ENCODE measurements at regions not wholly inside any gene's neighbourhood (a gene's known extent, or its start where the extent isn't known, plus 50 kb on each side); places are given as distances from the start of the nearest gene placed in this dataset.

DNA sequence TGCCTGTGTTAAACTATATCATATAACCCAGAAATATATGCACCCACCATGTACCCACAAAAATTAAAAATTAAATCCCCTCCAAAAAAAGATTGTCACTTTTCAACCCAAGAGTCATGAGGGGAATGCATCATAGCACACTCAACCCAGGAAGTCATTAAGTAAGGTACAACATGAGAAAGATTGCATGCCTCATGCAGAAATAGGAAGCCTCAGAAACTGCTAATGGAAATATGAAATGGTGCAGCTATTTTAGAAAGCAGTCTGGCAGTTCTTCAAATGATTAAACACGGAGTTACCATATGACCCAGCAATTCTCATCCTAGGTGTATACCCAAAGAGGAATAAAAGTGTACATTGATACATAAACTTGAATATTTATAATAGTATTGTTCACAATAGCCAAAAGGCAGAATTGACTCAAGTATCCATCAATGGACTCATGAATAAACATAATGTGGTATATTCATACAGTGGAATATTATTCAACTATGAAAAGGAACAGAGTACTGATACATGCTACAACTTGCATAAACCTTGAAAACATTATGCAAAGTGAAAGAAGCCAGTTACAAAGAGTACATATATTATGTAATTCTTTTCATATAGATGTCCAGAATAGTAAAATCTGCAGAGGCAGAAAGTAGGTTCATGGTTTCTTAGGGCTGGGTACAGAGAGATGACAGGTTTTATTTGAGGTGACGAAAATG lies 70.4 kb downstream of the TMEM100 start:
- TF ChIP-seq, protein P1, sequence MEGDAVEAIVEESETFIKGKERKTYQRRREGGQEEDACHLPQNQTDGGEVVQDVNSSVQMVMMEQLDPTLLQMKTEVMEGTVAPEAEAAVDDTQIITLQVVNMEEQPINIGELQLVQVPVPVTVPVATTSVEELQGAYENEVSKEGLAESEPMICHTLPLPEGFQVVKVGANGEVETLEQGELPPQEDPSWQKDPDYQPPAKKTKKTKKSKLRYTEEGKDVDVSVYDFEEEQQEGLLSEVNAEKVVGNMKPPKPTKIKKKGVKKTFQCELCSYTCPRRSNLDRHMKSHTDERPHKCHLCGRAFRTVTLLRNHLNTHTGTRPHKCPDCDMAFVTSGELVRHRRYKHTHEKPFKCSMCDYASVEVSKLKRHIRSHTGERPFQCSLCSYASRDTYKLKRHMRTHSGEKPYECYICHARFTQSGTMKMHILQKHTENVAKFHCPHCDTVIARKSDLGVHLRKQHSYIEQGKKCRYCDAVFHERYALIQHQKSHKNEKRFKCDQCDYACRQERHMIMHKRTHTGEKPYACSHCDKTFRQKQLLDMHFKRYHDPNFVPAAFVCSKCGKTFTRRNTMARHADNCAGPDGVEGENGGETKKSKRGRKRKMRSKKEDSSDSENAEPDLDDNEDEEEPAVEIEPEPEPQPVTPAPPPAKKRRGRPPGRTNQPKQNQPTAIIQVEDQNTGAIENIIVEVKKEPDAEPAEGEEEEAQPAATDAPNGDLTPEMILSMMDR (IDR thresholded peaks at IDR 0.05; ENCODE audit: unreplicated experiment) = no peak
- no peak for DNase-seq
- Mint-ChIP-seq H3K9me3 (ENCODE audit: low read depth, unreplicated experiment) (no peaks in the 10 kb centered on the region), H3K36me3 (ENCODE audit: insufficient read depth, unreplicated experiment) (no peaks in the 10 kb centered on the region), H3K27ac (ENCODE audit: unreplicated experiment) (no peak overlapping the region), H3K4me1 (ENCODE audit: low read depth, unreplicated experiment) (no peaks in the 10 kb centered on the region), H3K27me3 (ENCODE audit: unreplicated experiment) (peaks cover 47% of the 10 kb centered on the region), H3K4me3 (ENCODE audit: low read depth, unreplicated experiment) (no peak overlapping the region)
- no TSS peak for BruUV-seq (replicated peaks)
- intact Hi-C loops (cut with micrococcal nuclease; ENCODE audit: unreplicated experiment) = no loop called here
- CTCF ChIA-PET = no interaction called here

DNA sequence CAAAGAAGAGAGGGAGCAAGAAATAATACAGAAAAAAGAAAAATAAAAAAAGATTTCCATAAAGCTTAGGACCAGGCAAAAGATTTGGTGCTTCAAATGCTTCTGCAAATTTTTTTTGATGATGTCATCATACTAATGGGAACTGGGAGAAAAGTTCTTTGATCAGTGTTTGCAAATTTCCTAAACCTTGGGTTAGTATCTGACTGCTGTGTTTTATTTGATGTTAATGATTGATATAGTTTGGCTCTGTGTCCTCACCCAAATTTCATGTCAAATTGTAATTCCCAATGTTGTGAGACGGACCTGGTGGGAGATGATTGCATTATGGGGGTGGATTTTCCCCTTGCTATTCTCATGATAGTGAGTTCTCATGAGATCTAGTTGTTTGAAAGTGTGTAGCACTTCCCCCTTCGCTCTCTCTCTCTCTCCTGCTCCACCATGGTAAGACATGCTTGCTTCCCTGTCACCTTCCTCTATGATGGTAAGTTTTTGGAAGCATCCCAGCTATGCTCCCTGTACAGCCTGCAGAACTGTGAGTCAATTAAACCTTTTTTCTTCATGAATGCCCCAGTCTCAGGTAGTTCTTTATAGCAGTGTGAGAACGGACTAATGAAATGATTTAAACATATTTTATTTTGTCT lies 72.6 kb downstream of the TMEM100 start:
- CTCF ChIA-PET = no interaction called here
- TF ChIP-seq, protein P1 (IDR thresholded peaks at IDR 0.05; ENCODE audit: unreplicated experiment) = no peak
- Mint-ChIP-seq H3K4me1 (ENCODE audit: low read depth, unreplicated experiment) (no peaks in the 10 kb centered on the region), H3K27ac (ENCODE audit: unreplicated experiment) (no peak overlapping the region), H3K27me3 (ENCODE audit: unreplicated experiment) (peaks cover 49% of the 10 kb centered on the region), H3K9me3 (ENCODE audit: low read depth, unreplicated experiment) (no peaks in the 10 kb centered on the region), H3K36me3 (ENCODE audit: insufficient read depth, unreplicated experiment) (no peaks in the 10 kb centered on the region), H3K4me3 (ENCODE audit: low read depth, unreplicated experiment) (no peak overlapping the region)
- BruUV-seq (replicated peaks) = no TSS peak
- DNase-seq = no peak
- intact Hi-C loops (cut with micrococcal nuclease; ENCODE audit: unreplicated experiment) = no loop called here

DNA sequence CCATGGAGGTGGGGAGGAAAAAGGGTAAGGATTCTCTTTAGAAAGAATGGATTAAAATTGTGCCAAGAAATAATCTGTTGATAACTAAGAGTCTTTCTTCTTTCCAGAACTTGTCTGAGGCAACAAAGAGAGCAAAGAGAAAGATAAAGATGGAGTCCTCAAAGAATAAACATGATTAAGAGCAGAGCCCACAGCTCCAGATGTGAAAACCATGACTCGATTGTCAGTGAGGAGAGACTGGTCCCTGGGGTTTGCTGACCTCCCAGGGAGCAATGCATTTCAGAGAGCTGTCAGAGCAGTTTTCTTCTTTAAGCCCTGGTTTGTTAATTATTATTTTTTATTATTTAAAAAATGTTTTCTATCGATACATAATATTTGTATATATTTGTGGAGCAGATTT lies 74.6 kb downstream of the TMEM100 start:
- intact Hi-C loops (cut with micrococcal nuclease; ENCODE audit: unreplicated experiment) = no loop called here
- BruUV-seq (replicated peaks) = no TSS peak
- Mint-ChIP-seq H3K4me1 (ENCODE audit: low read depth, unreplicated experiment) (peaks cover 4% of the 10 kb centered on the region), H3K36me3 (ENCODE audit: insufficient read depth, unreplicated experiment) (no peaks in the 10 kb centered on the region), H3K9me3 (ENCODE audit: low read depth, unreplicated experiment) (no peaks in the 10 kb centered on the region), H3K27me3 (ENCODE audit: unreplicated experiment) (peaks cover 49% of the 10 kb centered on the region), H3K27ac (ENCODE audit: unreplicated experiment) (no peak overlapping the region), H3K4me3 (ENCODE audit: low read depth, unreplicated experiment) (no peak overlapping the region)
- TF ChIP-seq, protein P1 (IDR thresholded peaks at IDR 0.05; ENCODE audit: unreplicated experiment) = no peak
- no peak for DNase-seq
- CTCF ChIA-PET = interaction anchor here (0.6 kb wide), 1 partner anchor 90 kb away, joined by 4 read pairs; no protein-coding TSS in a partner anchor

DNA sequence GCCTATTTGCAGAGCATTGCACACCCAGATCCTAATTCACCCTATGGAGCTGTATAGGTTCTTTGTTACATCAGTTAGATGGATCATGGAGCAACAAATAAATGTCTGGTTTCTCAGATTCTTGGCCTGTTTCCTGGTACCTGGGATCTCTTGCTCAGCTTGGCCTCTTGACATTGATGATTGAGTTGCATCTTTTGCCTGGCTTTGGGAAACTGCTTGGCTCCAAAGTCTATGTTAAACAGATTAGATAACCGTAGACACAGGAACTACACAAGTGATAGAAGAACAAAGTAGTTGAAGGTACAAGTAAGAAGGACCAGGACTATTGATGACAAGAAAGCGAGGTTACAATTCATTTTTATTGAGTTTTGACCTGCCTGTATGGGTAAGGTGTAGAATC lies 77.3 kb downstream of the TMEM100 start:
- Mint-ChIP-seq H3K4me3 (ENCODE audit: low read depth, unreplicated experiment) (no peak overlapping the region), H3K27me3 (ENCODE audit: unreplicated experiment) (peaks cover 33% of the 10 kb centered on the region)

More for the DNA sequence above, 77.3 kb downstream of the TMEM100 start:
- H3K4me1 Mint-ChIP-seq (ENCODE audit: low read depth, unreplicated experiment) = peaks cover 10% of the 10 kb centered on the region
- no peak overlapping the region for H3K27ac Mint-ChIP-seq (ENCODE audit: unreplicated experiment)
- DNase-seq = no peak
- CTCF ChIA-PET = no interaction called here
- BruUV-seq (replicated peaks) = no TSS peak
- TF ChIP-seq, protein P1 (IDR thresholded peaks at IDR 0.05; ENCODE audit: unreplicated experiment) = no peak
- no peaks in the 10 kb centered on the region for H3K36me3 Mint-ChIP-seq (ENCODE audit: insufficient read depth, unreplicated experiment)
- H3K9me3 Mint-ChIP-seq (ENCODE audit: low read depth, unreplicated experiment) = no peaks in the 10 kb centered on the region
- intact Hi-C loops (cut with micrococcal nuclease; ENCODE audit: unreplicated experiment) = no loop called here
